ENCODE measurements at regions not wholly inside any gene's neighbourhood (a gene's known extent, or its start where the extent isn't known, plus 50 kb on each side); places are given as distances from the start of the nearest gene placed in this dataset.

DNA sequence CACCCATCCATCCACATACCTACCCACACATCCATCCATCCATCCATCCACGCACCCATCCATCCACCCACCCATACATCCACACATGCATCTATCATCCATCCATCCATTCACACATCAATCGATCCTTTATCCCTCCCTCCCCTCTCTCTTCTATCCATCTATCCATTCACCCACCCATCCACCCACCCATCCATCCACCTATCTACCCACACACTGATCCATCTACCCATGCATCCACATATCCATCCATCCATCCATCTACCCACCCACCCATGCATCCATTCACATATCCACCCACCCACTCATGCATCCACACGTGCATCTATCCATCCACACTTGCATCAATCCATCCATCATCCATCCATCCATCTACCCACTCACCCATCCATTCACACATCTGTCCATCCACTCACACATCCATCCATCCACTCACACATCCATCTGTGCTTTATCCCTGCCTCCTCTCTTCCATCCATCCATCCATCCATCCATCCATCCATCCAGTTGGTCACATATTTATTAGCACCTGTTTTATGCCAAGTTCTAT is 366.1 kb downstream of the CTTN start:
- DNase-seq (ENCODE audit: low spot score) = no peak

DNA sequence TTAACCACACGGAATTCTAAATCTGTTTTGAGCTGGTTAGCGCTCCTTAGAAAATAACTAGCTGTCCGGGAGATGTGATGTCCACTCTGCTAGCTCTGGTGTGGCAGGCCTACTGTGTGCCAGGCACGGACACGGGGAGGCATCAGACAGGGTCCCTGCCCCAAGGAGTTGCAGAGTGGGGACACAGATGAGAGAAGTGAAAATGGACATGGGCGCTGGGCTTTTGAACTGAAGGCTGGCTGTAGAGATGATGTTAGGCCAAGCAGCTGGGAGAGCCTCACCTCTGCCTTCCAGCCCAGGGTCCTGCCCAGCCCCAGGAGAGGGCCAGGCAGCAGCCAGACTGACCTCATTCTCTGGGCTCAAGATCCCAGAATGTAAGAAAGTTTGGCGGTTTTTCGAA is 368.6 kb downstream of the CTTN start:
- no peak for DNase-seq (ENCODE audit: low spot score)

DNA sequence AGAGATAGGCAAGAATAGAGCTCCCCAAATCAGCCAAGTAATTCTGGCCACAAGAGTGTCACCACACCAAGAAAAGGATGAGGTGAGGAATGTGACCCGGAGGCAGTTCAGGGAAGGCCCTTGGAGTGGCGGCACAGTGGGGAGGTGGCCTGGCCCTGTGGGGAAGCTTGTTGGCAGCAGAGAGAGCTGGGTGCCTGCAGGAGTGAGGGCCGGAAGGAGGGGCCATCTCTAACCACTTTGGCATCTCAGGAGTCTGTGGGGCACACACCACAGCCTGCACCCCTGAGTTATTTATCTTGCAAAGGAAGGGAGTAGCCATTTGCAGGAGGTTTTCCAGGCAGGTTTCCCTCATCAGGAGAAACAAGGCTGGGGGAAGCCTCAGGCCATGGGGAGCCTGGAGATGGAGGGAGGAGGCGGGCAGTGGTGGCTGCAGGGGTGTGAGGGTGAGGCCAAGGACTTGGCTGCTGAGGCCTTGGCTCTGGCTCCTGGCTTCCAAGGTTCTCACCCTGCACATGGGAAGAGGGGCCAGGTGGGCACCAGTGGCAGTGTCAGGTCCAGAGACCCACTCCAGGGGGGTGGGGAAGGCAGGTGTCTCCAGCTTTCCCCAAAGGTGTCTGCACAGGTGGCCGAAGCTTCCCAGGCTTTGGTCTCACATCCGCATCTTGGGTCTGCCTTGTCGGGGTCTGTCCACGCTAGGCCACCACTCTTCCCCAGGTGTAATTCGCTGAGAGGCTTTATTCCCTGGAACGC is 370.2 kb downstream of the CTTN start:
- no peak for DNase-seq (ENCODE audit: low spot score)

DNA sequence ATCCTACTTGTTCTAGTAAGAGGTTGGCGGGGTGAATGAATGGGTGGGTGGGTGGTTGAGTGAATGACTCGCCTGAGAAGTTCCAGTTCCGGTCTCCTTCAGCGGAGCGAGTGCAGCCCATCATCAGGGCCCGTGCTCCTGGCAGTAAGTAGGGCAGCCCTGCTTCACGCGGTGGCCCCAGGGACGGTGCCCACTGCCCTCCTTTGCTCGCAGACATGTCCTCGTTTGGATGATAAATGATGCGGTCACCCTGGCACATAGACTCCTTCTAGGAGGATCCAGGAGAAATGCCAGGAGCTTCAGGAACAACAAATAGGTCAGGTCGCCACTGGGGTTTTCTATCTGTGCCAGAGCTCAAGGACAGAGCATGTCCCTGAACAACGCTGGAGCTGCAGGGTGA is 370.8 kb downstream of the CTTN start:
- no peak for DNase-seq (ENCODE audit: low spot score)

DNA sequence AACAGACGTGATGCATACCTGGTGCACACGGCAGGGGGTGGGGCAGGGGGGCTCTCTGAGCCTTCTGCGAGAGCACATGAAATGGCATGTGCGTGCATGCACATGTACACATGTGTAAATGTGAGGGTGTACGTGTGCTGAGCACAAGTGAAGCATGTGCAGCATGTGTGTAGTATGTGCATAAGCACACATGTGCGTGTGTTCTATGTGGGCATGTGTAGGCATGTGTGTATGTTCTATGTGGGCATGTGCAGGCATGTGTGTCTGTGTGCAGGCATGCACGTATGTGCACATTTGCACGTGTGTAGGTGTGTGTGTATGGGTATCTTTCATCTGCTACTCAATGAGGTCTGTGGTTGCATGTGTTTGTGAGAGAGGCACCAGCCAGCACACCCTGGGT is 371.2 kb downstream of the CTTN start:
- DNase-seq (ENCODE audit: low spot score) = no peak

DNA sequence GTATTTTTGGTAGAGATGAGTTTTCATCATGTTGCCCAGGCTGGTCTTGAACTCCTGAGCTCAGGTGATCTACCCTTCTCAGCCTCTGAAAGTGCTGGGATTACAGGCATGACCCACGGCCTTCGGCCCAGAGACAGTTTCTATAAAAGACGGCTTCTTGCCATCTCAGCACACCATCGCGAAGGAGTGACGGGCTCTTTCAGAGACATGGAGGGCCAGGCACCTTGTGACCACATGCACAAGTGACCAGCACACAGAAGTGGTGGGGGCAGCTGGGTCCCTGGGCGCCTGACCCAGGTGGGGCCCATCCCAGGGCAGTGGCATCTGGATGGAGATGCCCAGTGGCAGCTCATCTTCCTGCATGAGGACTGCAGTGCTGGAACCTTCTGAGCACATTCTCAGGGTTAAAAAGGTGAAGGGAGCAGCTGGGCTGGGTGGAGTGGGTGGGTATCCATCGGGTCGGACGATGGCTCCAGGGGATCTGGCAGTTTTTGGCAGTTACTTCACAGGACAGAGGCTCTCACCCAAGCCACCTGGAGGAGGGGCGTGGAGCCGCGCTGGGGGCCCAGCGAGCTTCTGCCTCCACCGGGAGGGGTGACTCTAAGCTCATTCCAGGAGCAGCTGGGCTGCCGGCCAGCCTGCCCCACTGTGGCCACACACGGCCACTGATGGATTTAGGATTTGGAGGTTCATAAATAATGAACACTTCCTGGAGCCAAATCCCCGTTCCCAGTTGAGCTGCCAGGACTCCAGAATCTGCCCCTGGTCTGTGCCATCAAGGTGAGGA is 373.0 kb downstream of the CTTN start:
- DNase-seq (ENCODE audit: low spot score) = no peak

DNA sequence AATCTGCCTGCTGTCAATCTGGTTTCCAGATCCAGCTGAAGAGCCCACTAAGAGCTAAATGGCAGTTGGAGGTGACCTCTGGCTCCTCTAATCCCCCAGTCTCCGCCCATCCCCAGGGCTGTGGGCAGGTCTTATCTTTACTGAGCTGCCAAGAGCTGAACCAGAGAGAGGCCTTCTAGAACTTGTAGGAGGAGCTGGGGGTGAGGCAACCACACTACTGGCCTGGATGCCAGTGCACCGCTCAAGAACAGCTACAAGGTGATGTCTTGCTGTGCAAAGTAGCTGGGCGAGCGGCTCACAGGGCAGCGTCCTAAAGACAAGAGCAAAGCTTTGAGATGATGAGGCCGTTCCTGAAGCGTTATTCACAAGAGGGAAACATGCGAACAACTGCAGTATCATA is 374.6 kb downstream of the CTTN start:
- no peak for DNase-seq (ENCODE audit: low spot score)

DNA sequence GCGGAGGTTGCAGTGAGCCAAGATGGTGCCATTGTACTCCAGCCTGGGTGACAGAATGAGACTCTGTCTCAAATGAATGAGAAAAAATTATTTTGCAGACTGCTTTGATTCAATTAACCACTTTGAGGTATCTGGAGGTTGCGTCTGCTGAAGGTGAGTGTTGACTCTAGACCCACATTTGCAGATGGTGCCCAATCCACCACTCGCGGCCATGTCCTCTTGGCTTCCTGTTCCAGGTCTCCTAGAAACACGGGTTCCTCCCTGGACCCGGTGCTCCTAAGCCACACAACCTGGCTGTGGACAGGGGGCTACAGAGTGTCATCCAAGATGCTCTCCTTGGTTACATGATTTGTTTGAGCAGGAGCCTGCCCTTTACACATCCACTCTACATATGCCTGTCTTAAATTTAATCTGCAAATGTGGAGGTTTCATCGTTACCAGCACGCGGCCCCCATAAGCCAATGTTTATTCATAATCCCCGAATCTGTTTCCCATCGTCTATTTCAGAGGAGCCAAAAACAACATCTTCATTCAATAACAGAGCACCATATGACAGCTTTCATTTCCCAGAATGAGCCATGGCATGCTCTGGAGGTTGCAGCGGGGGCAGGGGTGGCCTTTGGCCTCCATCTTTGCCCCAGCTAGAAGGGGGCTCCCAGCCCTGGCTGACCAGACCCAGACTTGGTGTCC is 377.2 kb downstream of the CTTN start:
- no peak for DNase-seq (ENCODE audit: low spot score)

DNA sequence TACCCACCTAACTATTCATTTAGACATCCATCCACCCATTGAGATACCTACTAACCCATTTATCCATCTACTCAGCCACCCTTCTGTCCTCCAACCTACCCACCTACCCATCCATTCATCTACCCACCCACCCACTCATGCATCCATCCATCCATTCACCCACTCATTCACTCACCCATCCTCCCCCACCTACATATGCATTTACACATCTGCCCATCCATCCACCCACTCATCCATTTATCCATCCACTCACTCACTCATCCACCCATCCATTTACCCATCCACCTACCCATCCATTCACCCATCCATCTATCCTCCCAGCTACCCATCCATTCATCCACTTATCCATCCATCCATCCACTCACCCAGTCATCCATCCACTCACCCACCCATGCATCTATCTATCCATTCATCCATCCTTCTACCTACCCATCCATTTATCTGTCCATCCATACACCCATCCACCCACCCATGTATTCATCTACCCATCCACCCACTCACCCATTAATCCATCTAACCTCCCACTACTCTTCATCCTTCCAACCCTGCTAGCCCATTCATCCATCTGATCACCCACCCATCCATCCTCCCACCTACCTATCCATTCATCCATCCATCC is 378.7 kb downstream of the CTTN start:
- DNase-seq (ENCODE audit: low spot score) = no peak

DNA sequence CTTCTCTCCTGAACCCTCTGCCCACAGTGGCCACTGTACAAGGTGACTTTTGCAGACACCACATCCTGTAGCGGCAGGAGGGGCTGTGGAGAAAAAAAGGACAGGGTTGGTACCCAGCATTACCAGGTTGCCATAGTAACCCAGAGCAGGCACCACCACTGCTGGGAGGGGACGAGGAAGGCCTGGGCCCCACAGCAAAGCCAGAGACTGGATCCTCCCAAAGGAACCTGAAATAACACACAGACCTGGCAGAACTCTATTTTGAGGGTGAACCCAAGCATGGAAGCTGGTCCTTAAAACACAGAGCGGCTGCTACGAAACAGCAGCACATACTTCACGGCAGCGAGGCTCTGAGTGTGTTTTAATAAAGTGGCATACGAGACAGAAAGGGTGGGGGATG is 380.6 kb downstream of the CTTN start:
- no peak for DNase-seq (ENCODE audit: low spot score)

DNA sequence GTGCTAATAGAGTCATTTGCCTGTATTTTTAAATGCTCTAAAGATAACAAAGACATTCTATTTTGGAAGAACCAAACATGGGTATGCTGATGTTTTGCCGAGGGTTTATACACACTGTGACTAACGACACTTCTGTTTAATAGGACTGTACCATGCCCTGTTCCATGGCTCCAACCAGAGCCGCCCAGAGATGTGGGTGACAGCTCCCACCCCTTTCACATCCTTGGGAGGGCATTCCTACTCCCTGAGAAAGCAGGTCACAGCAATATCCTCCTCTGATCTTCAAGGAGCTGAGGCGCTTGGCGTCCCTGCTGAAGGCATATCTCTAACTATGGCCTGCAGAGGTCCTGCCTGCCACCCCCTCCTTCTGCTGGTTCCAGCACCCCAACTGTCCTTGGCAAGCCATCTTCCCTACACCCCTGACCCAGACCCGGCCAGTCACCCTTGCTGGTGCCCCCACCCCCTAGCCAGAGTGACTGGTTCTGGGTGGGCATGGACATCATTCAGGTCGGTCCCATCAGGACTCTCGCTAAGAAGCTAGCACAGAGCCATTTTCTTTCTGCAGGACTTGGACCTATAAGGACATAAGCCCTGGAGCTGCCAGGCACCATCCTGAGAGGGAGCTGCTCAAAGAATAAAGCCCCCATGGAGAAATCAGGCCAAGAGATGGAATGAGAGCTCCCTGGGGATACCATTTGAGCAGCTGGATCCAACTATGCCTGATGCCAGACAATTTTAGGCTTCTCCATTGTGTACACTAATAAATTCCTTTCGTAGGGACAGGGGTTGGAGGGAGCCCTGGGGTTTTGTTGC is 381.3 kb downstream of the CTTN start:
- no peak for DNase-seq (ENCODE audit: low spot score)

DNA sequence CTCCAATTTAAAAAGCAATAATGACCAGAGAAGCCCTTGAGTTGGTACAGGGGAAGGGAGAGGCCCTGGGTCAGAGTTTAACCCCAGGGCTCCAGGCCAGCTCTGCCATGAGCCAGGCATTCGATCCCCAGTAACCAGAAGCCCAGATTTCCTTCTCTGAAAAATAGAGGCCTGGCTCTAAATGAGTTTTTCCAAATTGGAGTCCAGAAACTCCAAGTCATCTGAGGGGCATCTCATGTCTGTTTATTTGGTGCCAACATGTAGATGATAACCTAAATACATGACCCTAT is 381.9 kb downstream of the CTTN start:
- no peak for DNase-seq (ENCODE audit: low spot score)

DNA sequence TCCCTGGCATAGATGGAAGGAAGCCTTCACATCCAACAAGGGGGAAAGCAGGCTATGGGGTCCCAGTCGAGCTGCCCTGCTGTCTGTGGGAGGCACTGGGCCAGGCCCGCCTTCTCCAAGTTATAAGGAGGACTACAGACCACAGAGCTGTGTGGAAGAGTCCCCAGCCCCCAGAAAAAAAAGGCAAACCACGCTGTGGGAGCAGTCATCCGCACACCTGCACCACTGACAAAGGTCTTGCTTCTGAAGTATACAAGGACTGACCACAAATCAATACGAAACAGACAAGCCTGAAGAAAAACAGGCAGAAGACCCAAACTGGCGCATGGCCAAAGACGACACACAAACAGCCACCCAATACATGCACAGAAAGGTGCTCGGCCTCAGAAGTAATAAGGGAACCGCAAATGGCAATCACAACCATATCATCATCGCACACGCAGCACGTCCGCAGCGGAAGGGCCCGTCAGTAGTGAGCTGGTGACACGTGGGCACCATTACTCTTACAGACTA is 384.1 kb downstream of the CTTN start:
- no peak for DNase-seq (ENCODE audit: low spot score)

DNA sequence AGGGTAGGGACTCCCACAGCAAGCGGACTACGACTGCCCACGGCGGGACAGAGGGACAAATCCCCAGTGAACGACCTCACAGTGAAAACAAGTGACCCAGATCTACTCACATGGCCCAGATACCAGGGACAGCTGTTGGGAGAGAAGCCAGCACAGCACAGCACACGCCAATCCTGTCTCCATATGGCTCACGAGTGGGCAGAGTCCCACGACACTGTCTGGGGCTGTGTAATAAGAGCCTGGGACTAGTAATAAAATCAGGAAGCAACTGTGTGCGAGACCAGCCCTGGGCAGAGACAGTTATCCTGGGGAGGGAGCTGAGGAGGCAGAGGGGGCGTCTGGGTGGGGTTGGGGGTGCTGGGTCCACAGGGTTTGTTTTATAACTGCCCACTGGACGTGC is 385.0 kb downstream of the CTTN start:
- DNase-seq (ENCODE audit: low spot score) = no peak

DNA sequence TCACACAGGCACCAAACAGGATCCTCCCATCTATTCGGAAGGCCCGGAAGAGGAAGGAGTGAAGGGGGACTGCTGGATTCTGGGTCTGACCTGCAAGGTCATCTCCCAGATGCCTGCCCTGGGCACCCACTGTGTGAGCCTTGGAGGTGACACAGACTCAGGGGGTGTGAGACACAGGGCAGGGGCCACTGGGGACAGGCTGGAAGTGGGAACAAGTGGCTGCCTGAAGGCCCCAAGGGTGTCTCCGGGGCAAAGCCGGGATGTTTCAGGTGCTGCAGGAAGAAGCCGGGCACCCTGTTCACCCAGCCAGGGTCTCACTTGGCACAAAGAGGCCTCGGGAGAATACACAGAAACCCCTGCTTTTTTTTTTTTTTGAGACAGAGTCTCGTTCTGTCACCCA is 385.5 kb downstream of the CTTN start:
- no peak for DNase-seq (ENCODE audit: low spot score)

DNA sequence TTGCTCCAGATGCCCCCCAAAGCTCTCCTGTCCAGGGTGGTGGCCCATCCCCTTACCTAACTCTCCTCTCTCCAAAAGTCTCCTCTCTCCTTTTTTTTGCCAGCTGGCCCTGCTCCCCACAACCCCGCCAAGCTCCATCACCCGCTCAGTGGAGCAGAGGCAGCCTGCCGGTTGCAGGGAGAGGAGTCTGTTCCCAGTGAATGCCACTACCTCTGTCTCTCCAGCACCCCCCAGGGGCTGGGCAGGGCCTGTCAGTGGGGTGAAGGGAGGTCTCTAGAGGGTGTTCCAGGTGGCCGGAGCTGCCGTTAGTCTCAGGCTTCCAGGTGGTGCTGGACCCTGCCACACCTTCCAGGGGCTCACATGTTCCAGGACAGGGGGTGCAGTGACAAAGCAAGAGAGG is 387.0 kb downstream of the CTTN start:
- no peak for DNase-seq (ENCODE audit: low spot score)

DNA sequence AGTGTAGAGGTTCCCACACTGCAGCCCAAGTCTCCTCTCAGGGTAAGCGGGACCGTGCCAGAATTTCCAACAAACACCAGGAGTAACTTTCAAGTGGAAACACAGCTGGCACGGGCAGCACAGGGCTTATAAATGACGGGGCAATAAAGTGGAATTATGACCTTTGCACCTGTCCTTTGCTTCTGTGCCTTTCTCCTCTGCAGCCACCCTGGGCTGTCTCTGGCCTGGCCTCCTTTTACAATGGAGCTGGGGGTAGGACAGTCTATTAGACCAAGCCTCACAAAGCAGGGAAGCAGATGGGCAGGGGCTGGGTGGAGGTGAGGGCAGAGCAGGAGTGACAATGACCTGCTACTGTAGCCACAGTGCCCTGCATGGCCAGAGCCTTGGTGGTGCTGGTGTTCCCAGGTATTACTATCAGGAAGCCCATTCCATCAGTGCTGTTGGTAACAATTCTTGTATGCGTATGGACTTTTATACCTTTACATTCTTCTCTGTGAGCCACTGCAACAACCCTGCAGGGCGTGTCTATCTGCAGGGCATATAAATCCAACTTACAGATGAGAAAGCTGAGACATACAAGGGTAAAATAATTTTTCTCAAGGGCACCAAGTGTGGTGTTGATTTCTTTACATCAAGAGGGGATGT is 387.8 kb downstream of the CTTN start:
- no peak for DNase-seq (ENCODE audit: low spot score)

DNA sequence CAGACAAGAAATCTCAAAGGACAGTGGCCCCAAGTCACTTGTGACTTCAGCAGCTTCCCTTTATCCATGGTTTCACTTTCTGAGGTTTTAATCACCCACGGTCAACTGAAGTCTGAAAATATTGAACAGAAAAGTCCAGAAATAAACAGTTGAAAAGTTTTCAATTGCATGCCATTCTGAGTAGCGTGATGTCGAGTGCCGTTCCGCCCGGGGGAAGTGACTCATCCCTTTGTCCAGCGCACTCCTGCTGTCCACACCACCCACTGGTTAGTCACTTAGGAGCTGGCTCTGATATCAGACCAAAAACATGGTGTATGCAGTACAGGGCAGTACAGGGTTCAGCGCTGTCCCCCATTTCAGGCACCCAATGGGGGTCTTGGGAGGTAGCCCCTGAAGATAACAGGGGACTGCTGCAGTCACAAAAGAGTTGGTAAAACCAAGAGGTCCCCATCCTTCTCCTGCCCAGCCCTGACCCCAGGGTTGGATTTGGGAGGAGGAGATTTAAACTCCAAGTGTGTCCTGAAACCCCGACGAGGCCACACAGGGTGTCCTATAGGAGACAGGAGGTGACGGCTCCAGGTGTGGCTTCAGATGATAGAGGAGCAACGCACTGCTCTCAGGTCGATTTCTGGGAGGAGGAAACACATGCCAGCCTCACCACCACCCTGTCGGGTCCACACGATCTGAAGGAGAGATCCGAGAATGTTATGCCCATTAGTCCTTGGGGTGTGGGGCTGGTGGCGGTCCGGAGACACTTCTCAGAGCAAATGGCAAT is 390.1 kb downstream of the CTTN start:
- no peak for DNase-seq (ENCODE audit: low spot score)

DNA sequence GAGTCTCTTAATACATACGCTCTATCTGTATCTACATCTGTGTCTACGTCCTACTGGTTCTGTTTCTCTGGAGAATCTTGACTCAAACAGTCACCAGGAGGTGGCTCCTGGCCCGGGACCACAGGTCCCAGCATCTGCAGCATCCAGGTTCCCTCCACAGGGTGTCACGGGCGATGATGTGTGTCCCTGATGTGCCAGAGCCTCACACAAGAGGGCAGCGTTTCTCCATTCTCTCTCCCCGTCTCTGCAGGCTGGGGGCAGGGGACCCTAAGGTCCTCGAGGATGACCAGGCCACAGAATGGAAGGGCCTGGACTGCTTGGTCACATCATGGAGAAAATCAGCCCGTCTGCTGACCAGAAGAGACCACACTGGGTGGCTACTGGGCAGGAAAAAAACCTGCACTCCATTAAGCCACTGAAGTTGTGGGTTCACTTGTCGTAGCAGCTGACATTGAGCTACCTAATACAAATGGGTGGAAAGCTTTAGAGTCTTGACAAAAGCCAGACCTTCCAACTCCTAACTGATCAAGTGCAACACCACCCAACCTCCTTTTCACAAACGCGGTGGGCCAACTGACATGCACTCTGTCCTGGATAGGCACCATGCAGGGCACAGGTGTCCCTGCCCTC is 392.5 kb downstream of the CTTN start:
- DNase-seq (ENCODE audit: low spot score) = no peak

Measured in putamen (tissue), 1 donor.